ENCODE measurements at regions not wholly inside any gene's neighbourhood (a gene's known extent, or its start where the extent isn't known, plus 50 kb on each side); places are given as distances from the start of the nearest gene placed in this dataset.

DNA sequence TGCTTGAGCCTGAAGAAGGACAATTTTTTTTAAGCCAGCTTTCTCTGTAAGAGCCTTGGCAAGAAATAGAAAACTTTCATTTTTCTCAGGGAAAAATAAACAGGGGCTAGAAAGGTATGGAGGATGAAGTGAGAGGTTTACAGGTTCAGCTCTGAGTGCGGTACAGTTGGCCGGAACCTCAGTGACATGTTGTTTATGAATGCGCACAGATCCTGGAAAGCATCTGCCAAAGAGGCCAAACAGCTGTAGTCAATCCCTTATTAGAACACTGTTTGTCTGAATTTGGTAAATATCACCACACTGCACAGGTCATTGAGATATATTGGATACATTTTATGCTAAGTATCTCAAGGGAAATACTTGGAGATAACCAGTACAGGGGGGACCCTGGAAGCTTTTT, 561.8 kb upstream of the MDFIC2 start:
- TF ChIP-seq, protein P1, sequence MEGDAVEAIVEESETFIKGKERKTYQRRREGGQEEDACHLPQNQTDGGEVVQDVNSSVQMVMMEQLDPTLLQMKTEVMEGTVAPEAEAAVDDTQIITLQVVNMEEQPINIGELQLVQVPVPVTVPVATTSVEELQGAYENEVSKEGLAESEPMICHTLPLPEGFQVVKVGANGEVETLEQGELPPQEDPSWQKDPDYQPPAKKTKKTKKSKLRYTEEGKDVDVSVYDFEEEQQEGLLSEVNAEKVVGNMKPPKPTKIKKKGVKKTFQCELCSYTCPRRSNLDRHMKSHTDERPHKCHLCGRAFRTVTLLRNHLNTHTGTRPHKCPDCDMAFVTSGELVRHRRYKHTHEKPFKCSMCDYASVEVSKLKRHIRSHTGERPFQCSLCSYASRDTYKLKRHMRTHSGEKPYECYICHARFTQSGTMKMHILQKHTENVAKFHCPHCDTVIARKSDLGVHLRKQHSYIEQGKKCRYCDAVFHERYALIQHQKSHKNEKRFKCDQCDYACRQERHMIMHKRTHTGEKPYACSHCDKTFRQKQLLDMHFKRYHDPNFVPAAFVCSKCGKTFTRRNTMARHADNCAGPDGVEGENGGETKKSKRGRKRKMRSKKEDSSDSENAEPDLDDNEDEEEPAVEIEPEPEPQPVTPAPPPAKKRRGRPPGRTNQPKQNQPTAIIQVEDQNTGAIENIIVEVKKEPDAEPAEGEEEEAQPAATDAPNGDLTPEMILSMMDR (conservative IDR thresholded peaks at IDR 0.05; ENCODE audit: low read depth, low read length) = no peak
- no peak overlapping the region for H3K4me3 ChIP-seq (ENCODE audit: low read length)
- no peak for DNase-seq (ENCODE audit: low read depth)

- TF ChIP-seq, protein P1 (conservative IDR thresholded peaks at IDR 0.05; ENCODE audit: low read depth, low read length) = no peak
- no peak overlapping the region for H3K4me3 ChIP-seq (ENCODE audit: low read length)
- DNase-seq (ENCODE audit: low read depth) = no peak
These were observed 561.2 kb upstream of the MDFIC2 start for GRCh38 chr3:70873686-70874085.

DNA sequence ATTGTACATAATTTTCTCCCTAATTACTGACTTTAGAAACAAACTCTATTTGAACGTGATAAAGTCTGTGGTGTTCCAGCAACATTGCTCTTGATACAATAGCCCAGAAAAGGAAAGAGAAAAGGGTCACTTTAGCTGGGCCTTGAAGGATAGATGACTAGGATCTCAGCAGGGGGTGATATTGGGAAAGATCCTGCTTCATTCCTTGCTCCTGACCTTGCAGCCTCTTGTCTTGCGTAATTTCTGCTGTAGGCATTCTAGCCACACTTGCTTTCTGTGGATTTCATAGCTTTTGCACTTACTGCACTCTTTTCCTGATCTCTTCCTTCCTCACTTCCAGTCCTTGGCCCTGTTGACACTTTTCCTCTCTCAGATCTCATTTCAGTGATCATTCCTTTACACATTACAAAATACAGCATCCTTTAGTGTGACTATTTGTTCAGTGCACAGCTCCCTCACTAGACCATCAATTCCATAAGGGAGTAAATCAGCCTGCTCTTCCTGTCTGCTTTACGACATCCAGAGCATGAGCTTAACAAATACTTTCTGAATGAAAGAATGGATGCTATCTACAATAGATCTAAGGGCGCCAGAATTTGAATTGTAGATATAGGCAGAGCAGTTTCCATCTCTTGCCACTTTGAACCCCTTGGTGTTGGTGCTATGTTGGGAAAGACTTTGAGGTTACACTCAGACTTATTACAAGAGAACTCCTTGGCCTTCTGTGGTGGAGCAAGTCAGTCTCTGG, 559.6 kb upstream of the MDFIC2 start:
- DNase-seq (ENCODE audit: low read depth) = no peak
- H3K4me3 ChIP-seq (ENCODE audit: low read length) = no peak overlapping the region
- TF ChIP-seq, protein P1 (conservative IDR thresholded peaks at IDR 0.05; ENCODE audit: low read depth, low read length) = no peak

GRCh38 chr3:70870576-70870975, 558.1 kb upstream of the MDFIC2 start:
- TF ChIP-seq, protein P1 (conservative IDR thresholded peaks at IDR 0.05; ENCODE audit: low read depth, low read length) = no peak
- DNase-seq (ENCODE audit: low read depth) = peak; percentile 89
- H3K4me3 ChIP-seq (ENCODE audit: low read length) = no peak overlapping the region

GRCh38 chr3:70868561-70868960, 556.1 kb upstream of the MDFIC2 start:
- DNase-seq (ENCODE audit: low read depth) = no peak
- TF ChIP-seq, protein P1 (conservative IDR thresholded peaks at IDR 0.05; ENCODE audit: low read depth, low read length) = no peak
- no peak overlapping the region for H3K4me3 ChIP-seq (ENCODE audit: low read length)

DNA sequence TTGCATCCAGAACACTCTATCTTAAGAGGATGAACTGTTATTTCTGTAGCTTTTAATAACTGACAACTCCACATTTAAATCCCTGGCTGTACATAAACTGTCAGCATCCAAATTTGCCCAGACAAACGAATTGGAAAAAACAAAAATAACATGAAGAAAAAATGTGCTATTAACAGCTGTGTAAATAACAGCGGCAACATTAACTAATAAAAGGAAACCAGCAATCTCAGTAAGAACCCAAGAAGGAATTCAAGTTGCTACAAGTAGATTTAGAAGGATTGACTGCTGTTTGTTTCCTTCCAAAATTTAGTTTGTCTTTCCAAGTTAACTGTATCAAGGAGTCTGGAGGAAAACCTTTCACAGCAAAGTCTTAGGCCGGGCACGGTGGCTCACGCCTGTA, 550.6 kb upstream of the MDFIC2 start:
- no peak overlapping the region for H3K4me3 ChIP-seq (ENCODE audit: low read length)
- TF ChIP-seq, protein P1 (conservative IDR thresholded peaks at IDR 0.05; ENCODE audit: low read depth, low read length) = no peak
- no peak for DNase-seq (ENCODE audit: low read depth)

DNA sequence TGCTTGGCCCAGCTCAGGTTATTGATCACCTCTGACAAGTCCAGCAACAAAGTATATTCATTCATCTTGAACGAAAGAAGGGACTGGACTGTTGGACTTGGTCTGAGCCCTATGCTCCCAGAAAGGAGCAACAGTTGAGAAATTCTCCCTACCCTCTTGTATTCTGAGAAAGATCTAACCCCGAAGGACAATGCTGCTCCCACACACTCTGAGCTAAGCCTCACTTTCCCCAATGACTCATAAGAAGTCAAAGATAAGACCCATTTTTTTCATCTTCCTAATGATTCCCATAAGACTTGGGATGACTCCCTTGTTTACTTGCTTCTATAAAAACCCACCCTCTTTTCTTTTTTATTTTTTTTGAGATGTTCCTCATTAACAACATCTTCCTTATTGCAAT, 549.4 kb upstream of the MDFIC2 start:
- H3K4me3 ChIP-seq (ENCODE audit: low read length) = no peak overlapping the region
- DNase-seq (ENCODE audit: low read depth) = no peak
- TF ChIP-seq, protein P1 (conservative IDR thresholded peaks at IDR 0.05; ENCODE audit: low read depth, low read length) = no peak
